GM10266 (cell line): ENCODE measurements at regions not wholly inside any gene's neighbourhood (a gene's known extent, or its start where the extent isn't known, plus 50 kb on each side); places are given as distances from the start of the nearest gene placed in this dataset.
"Not testable (repeated sequence)": the region's sequence is repeated elsewhere in the genome, so short reads cannot be mapped to it uniquely, and the experiment has no call there.

Experiments
- DNase-seq: peaks from one replicate; pipeline ENCODE4 v3.0.0; 2012; ENCODE audit errors: extremely low spot score
- TF ChIP-seq, protein P1 (sequence below): IDR thresholded peaks from 2 replicates; pipeline ENCODE4 v1.5.1; 2012; ENCODE audit warnings: mild to moderate bottlenecking, low read depth; ENCODE audit not compliant: control insufficient read depth, insufficient read depth; ENCODE audit errors: missing control alignments

DNA sequence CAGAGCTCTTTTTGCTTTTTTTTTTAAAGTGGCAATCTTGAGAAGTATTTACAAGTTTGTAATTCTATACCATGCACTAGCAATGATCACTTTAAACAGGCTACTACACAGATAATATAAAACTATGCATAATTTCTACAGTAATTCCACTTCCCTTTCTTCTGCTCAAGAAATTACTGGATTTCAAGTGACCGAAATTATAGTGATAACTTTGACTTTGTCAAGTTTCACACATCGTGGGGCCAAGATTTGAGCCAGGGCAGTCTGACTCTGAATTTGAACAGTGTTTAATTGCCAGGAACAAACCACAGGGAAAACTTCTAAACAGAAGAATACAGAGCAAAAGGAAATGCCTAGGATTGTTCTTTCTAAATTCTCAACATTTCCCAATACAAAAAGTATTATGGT, 288.3 kb upstream of the MKLN1 start:
- TF ChIP-seq, protein P1, sequence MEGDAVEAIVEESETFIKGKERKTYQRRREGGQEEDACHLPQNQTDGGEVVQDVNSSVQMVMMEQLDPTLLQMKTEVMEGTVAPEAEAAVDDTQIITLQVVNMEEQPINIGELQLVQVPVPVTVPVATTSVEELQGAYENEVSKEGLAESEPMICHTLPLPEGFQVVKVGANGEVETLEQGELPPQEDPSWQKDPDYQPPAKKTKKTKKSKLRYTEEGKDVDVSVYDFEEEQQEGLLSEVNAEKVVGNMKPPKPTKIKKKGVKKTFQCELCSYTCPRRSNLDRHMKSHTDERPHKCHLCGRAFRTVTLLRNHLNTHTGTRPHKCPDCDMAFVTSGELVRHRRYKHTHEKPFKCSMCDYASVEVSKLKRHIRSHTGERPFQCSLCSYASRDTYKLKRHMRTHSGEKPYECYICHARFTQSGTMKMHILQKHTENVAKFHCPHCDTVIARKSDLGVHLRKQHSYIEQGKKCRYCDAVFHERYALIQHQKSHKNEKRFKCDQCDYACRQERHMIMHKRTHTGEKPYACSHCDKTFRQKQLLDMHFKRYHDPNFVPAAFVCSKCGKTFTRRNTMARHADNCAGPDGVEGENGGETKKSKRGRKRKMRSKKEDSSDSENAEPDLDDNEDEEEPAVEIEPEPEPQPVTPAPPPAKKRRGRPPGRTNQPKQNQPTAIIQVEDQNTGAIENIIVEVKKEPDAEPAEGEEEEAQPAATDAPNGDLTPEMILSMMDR: no peak
- DNase-seq: no peak

DNA sequence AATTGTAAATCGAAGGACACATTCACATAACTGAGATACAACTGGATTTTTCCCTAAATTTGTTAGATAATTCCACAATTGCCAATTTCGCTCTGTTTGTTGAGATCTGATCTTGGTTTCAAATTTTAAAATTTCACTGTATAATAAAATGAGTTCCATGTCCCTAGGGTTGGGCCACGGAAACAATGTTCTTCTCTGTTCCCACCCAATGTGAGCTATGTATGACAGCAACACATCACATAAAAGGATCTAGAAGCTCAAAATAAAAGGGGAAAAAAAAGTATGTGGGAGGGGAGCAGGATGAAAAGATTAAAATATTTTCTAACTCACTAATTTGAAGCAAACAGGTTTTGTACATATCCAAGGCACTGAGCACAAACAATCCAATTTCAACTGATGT, 287.8 kb upstream of the MKLN1 start:
- no peak for DNase-seq
- TF ChIP-seq, protein P1: no peak

DNA sequence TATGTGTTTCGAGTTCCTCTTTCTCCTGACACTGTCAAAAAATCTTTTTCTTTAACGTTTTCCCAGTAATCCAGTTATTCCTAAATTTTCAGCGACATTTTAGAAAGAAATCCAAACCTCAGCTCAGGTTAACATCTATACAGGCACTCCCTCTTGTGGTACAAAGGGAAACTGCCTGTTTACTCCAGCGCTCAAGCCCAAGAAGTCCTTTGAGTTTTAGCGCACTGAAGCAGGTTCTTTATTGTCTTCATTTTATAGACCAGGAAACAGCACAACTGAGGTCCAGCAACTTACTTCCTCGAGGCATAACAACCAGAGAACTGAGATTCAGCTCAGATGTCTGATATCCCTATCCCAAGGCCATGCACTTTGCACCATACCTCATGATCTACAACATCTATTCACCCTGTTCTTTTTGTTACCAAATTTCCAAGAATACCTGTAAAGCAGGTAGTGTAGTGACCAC, 287.2 kb upstream of the MKLN1 start:
- DNase-seq: peak; percentile 49
- TF ChIP-seq, protein P1: peak; percentile 84

DNA sequence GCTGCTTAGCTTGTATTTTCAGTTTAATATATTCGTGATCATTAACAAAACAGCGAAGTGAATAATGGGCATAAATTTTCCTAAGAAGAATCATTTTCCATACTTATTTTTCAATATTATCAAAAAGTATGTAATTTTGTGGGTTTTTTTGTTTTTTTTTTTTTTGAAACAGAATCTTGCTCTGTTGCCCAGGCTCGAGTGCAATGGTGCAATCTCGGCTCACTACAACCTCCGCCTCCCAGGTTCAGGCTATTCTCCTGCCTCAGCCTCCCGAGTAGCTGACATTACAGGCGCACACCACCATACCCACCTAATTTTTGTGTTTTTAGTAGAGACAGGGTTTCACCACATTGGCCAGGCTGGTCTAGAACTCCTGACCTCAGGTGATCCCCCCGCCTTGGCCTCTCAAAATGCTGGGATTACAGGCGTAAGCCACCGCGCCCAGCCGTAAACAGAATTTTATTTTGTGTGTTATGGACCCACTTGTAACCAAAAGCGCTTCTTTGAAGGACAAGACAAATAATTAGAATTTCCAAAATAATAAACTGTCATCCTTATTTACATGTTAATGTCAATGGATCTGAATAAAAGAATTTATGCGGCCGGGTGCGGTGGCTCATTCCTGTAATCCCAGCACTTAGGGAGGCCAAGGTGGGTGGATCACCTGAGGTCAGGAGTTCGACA, 286.5 kb upstream of the MKLN1 start:
- DNase-seq: not testable (repeated sequence)

DNA sequence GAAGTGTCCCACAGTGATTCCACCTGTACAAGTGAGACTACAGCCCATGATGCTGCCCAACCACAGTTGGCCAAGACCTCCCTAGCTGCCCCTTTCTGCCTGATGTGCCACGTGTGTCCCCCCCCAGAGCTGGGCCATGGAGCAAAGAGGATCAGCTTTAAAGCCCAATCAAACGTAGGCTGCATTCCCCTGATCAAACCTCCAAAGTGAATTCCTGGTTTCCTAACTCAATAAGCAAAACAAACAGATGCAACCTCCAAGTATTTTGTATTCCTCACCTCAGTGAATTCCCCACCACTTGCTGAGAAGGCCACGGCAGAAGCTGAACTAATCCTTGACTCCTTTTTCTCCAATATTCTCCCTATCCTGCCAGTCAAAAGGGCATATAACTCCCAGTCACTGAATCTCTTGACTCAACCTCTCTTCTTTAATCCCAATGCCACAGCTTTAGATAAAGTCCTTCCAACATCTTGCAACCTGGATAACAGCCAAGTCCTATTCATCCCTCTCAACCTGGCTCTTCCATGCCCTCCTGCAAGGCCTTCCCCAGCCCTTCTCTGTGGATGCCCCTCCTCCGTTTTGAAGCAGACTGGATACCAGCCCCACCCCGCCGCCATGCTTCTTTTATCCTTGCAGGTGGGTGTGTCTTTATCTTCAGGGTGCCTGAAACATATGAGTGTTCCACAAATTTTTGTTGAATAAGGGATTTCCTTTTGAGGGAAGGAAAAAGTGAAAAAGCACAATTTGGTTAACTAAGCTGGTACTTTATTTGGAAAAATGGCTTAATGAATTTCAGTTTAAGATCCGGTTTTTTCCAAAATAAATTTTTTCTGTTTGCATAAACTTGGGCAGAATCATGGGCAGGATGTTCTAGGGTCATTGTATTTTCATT, 285.2 kb upstream of the MKLN1 start:
- TF ChIP-seq, protein P1: no peak
- no peak for DNase-seq

DNA sequence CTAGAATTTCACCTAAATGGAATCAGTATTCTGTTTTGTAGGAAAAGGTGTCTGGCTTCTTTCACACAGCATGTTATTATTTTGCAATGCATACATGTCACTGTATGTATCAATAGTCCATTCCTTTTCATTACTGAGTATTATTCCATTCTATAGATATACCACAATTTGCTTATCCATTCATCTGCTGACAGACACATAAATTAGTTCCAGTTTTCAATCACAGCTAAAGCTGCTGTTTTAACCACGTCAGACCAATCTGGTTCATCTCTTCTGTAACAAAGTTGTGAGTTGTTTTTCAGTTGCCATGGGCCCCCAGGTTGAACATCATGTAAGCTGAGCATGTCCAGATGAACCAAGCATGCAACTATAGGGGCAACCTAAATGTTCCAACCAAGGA, 282.1 kb upstream of the MKLN1 start:
- TF ChIP-seq, protein P1: no peak

DNA sequence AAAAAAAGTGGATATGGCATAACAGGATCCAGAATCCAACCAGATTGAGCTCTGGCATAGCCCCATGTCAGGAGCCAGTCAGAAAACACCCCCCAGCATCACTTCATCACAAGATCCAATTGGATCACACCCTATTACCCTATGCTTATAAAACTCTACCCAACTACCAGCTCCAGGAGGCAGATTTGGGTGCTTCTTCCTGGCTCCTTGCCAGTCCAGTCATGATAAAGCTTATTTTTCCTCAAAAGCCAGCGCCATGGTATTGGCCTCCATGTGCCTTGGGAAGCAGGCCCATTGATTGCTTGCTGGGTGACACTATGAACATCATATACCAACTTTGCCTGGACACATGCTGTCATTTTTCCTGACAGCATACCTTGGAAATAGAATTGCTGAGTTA, 281.4 kb upstream of the MKLN1 start:
- TF ChIP-seq, protein P1: no peak

More for the DNA sequence above, 282.1 kb upstream of the MKLN1 start:
- DNase-seq: no peak

More for the DNA sequence above, 281.4 kb upstream of the MKLN1 start:
- DNase-seq: no peak
